CD14-positive monocyte (primary cell): ENCODE measurements at regions not wholly inside any gene's neighbourhood (a gene's known extent, or its start where the extent isn't known, plus 50 kb on each side); places are given as distances from the start of the nearest gene placed in this dataset.

ENCODE experiments used
- DNase-seq, 3 donors: peaks; one replicate each; pipeline ENCODE4 v3.0.0-alpha.2; 2011 to 2022
- H2AFZ ChIP-seq: 2 replicates; pipeline ENCODE4 v1.6.0; 2012; ENCODE audit warnings: mild to moderate bottlenecking, low read depth, low read length, inconsistent platforms; ENCODE audit not compliant: insufficient read depth, poor library complexity, severe bottlenecking
- H3K27ac ChIP-seq, 2 donors: 1 replicate in 1 of 2; 2 replicates in 1 of 2; pipeline ENCODE4 v1.5.1; 2012 to 2013; ENCODE audit warnings: low read length in 2 of 2, control low read depth in 1 of 2, inconsistent platforms in 1 of 2, low read depth in 1 of 2, mild to moderate bottlenecking in 1 of 2
- H3K27me3 ChIP-seq, 2 donors: one replicate each; pipeline versions ENCODE4 v1.6.0 to v1.6.1; 2011 to 2013; ENCODE audit warnings: low read length in 2 of 2; ENCODE audit not compliant: control insufficient read depth in 2 of 2, insufficient read depth in 2 of 2
- H3K36me3 ChIP-seq, 2 donors: replicated peaks in 1 of 2; 1 replicate in 1 of 2; 2 replicates in 1 of 2; pipeline versions ENCODE4 v1.5.1 to v1.6.1; 2012 to 2013; ENCODE audit warnings: low read length in 2 of 2, control low read depth in 1 of 2, inconsistent platforms in 1 of 2, mild to moderate bottlenecking in 1 of 2; ENCODE audit not compliant: insufficient read depth in 2 of 2, control insufficient read depth in 1 of 2
- H3K4me1 ChIP-seq, 2 donors: 1 replicate in 1 of 2; 2 replicates in 1 of 2; pipeline versions ENCODE4 v1.5.1 to v1.6.1; 2012 to 2013; ENCODE audit warnings: low read length in 2 of 2, control low read depth in 1 of 2, inconsistent platforms in 1 of 2, mild to moderate bottlenecking in 1 of 2, moderate library complexity in 1 of 2; ENCODE audit not compliant: insufficient read depth in 2 of 2, control insufficient read depth in 1 of 2
- H3K4me2 ChIP-seq: replicated peaks from 2 replicates; pipeline ENCODE3; 2012; ENCODE audit warnings: low read length, moderate library complexity, mild to moderate bottlenecking; ENCODE audit not compliant: poor library complexity, severe bottlenecking; ENCODE audit errors: extremely low read depth
- H3K4me3 ChIP-seq, 3 experiments: fragments of 200-600 bp in 1 of 3; sonication (generic) in 1 of 3; replicated peaks in 1 of 3; 1 replicate in 2 of 3; 2 replicates in 1 of 3; pipeline ENCODE4 v1.5.1; 2011 to 2013; ENCODE audit warnings: low read length in 3 of 3, mild to moderate bottlenecking in 3 of 3, control low read depth in 2 of 3, low read depth in 2 of 3, inconsistent platforms in 1 of 3, moderate library complexity in 1 of 3
- H3K79me2 ChIP-seq: 2 replicates; pipeline ENCODE4 v1.6.0; 2012; ENCODE audit warnings: mild to moderate bottlenecking, control low read depth, inconsistent platforms, low read length, moderate library complexity; ENCODE audit not compliant: insufficient read depth
- H3K9ac ChIP-seq: 2 replicates; pipeline ENCODE4 v1.6.0; 2017; ENCODE audit warnings: low read length, mild to moderate bottlenecking; ENCODE audit not compliant: insufficient read depth, poor library complexity, severe bottlenecking
- H3K9me3 ChIP-seq, 2 donors: replicated peaks in 1 of 2; 1 replicate in 1 of 2; 2 replicates in 1 of 2; pipeline versions ENCODE4 v1.5.1 to v1.6.1; 2012 to 2013; ENCODE audit warnings: low read length in 2 of 2, control low read depth in 1 of 2; ENCODE audit not compliant: control insufficient read depth in 1 of 2, insufficient read depth in 1 of 2
- H4K20me1 ChIP-seq: 2 replicates; pipeline ENCODE4 v1.6.0; 2012; ENCODE audit warnings: mild to moderate bottlenecking, low read length, control low read depth, moderate library complexity; ENCODE audit not compliant: insufficient read depth
- H3K27ac Mint-ChIP-seq, 7 donors: one replicate each; pipeline ENCODE4 v1.8.0; 2020; ENCODE audit warnings: mild to moderate bottlenecking in 7 of 7, mixed read lengths in 7 of 7, moderate library complexity in 6 of 7, inconsistent platforms in 2 of 7
- H3K27me3 Mint-ChIP-seq, 3 donors: one replicate each; pipeline ENCODE4 v1.8.0; 2021 to 2022; ENCODE audit warnings: low read depth in 3 of 3, mild to moderate bottlenecking in 3 of 3, mixed read lengths in 3 of 3, moderate library complexity in 3 of 3, inconsistent platforms in 1 of 3
- H3K36me3 Mint-ChIP-seq, 2 donors: one replicate each; pipeline ENCODE4 v1.8.0; 2020; ENCODE audit warnings: mixed read lengths in 2 of 2, inconsistent platforms in 1 of 2, mild to moderate bottlenecking in 1 of 2
- H3K4me1 Mint-ChIP-seq: one replicate; pipeline ENCODE4 v1.8.0; 2020; ENCODE audit warnings: mild to moderate bottlenecking, mixed read lengths
- H3K4me3 Mint-ChIP-seq, 2 donors: one replicate each; pipeline ENCODE4 v1.8.0; 2020; ENCODE audit warnings: mild to moderate bottlenecking in 2 of 2, mixed read lengths in 2 of 2, moderate library complexity in 1 of 2
- H3K9me3 Mint-ChIP-seq, 7 donors: one replicate each; pipeline ENCODE4 v1.8.0; 2020 to 2022; ENCODE audit warnings: mixed read lengths in 7 of 7, mild to moderate bottlenecking in 6 of 7, moderate library complexity in 6 of 7, inconsistent platforms in 2 of 7
- WGBS: methylation state at CpG from one replicate; pipeline ENCODE4 v1.1.5; 2013; ENCODE audit warnings: missing lambda C conversion rate; ENCODE audit not compliant: insufficient coverage; 5-methylcytosine and 5-hydroxymethylcytosine counted together
- intact Hi-C, 2 donors: fragments of 100-400 bp; cut with micrococcal nuclease; formaldehyde crosslinking; loops; one replicate each; pipeline versions ENCODE4 v1.15.0 to v1.15.1; 2023
- TF ChIP-seq, protein P1 (sequence below): fragments of 200-600 bp; IDR thresholded peaks from one replicate; pipeline ENCODE4 v1.8.0; 2022; ENCODE audit warnings: antibody characterized with exemption, mild to moderate bottlenecking

DNA sequence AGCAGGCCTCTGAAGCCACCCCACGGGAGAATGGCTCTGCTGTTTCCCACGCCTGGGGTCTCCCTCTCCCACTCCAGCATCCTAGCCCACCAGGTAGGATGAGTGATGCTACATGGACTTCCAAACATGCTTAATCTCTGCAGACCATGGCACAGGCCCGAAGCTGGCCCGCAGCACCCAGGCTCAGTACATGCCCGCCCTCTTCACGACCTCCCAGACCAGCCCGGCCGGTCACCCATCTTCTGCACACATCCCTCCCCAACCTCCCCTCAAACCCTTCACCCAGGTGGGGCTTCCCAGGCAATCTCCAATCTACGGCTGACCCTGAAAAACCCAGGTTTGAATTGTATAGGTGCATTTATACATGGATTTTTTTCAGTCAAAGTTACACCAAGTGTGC is 264.0 kb downstream of the TJP1 start:
- H3K4me1 Mint-ChIP-seq, result no peaks in the 10 kb centered on the region
- 93% methylated on average over 2 of the region's 9 CpGs for WGBS

DNA sequence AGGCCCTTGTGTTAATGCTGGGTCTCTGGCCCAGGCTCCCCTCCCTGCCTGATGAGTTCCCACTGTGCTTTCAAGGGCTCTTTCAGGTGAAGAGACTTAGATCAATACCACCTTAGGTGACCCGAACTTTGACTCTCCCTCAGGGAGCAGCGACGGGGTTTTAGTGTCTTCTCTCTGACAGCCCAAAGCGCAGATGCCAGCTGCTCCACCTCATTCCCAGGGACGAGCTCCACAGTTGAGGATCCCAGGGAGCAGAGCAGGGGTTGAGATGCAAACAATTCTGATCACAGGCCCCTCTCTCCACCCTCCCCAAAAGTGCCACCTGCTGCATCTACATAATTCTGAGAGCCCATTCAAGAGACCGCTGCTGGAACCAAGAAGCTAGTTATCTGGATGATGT is 265.1 kb downstream of the TJP1 start:
- Mint-ChIP-seq H3K36me3 (no peaks in the 10 kb centered on the region), H3K27me3 (peaks cover 1 to 2% (median 1%) of the 10 kb centered on the region in 3 donors), H3K9me3 (peaks cover 0 to 6% (median 4%) of the 10 kb centered on the region in 7 donors), H3K4me1 (no peaks in the 10 kb centered on the region), H3K27ac (no peak overlapping the region), H3K4me3 (no peak overlapping the region)
- 84% methylated on average over 5 of the region's 6 CpGs for WGBS
- H3K36me3 ChIP-seq, result no peaks in the 10 kb centered on the region
- no peaks in the 10 kb centered on the region for H3K4me1 ChIP-seq
- H3K9ac ChIP-seq, result no peak overlapping the region
- TF ChIP-seq, protein P1, sequence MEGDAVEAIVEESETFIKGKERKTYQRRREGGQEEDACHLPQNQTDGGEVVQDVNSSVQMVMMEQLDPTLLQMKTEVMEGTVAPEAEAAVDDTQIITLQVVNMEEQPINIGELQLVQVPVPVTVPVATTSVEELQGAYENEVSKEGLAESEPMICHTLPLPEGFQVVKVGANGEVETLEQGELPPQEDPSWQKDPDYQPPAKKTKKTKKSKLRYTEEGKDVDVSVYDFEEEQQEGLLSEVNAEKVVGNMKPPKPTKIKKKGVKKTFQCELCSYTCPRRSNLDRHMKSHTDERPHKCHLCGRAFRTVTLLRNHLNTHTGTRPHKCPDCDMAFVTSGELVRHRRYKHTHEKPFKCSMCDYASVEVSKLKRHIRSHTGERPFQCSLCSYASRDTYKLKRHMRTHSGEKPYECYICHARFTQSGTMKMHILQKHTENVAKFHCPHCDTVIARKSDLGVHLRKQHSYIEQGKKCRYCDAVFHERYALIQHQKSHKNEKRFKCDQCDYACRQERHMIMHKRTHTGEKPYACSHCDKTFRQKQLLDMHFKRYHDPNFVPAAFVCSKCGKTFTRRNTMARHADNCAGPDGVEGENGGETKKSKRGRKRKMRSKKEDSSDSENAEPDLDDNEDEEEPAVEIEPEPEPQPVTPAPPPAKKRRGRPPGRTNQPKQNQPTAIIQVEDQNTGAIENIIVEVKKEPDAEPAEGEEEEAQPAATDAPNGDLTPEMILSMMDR, result no peak
- no peak overlapping the region for H2AFZ ChIP-seq
- H3K9me3 ChIP-seq, result peaks cover 0 to 3% of the 10 kb centered on the region in 2 donors
- no peak overlapping the region for H3K27ac ChIP-seq
- no peak overlapping the region for H3K4me2 ChIP-seq
- intact Hi-C loops, result no loop called here
- H3K4me3 ChIP-seq, result no peak overlapping the region
- no peaks in the 10 kb centered on the region for H4K20me1 ChIP-seq
- no peaks in the 10 kb centered on the region for H3K79me2 ChIP-seq
- H3K27me3 ChIP-seq, result no peaks in the 10 kb centered on the region
- DNase-seq, result no peak

More for the DNA sequence above, 264.0 kb downstream of the TJP1 start:
- Histone ChIP-seq H3K27ac (no peak overlapping the region), H3K9me3 (peaks cover 0 to 3% of the 10 kb centered on the region in 2 donors), H3K4me3 (no peak overlapping the region), H3K36me3 (no peaks in the 10 kb centered on the region), H4K20me1 (no peaks in the 10 kb centered on the region), H3K4me1 (no peaks in the 10 kb centered on the region), H3K79me2 (no peaks in the 10 kb centered on the region), H3K27me3 (no peaks in the 10 kb centered on the region), H2AFZ (no peak overlapping the region), H3K4me2 (no peak overlapping the region), H3K9ac (no peak overlapping the region)
- H3K4me3 Mint-ChIP-seq, result no peak overlapping the region
- peak overlapping the region in 1 of 7 donors; percentile 43 for H3K27ac Mint-ChIP-seq
- intact Hi-C loops, result no loop called here
- DNase-seq, result no peak
- TF ChIP-seq, protein P1, result no peak
- no peaks in the 10 kb centered on the region for H3K36me3 Mint-ChIP-seq
- peaks cover 1 to 11% (median 4%) of the 10 kb centered on the region in 7 donors for H3K9me3 Mint-ChIP-seq
- peaks cover 1 to 3% (median 2%) of the 10 kb centered on the region in 3 donors for H3K27me3 Mint-ChIP-seq
